GM13977 (cell line): ENCODE measurements at regions not wholly inside any gene's neighbourhood (a gene's known extent, or its start where the extent isn't known, plus 50 kb on each side); places are given as distances from the start of the nearest gene placed in this dataset.

Experiments
- DNase-seq: peaks from one replicate; pipeline ENCODE4 v3.0.0; 2012; ENCODE audit warnings: low spot score
- in situ Hi-C: fragments of 300-500 bp; cut with MboI; formaldehyde crosslinking; loops from one replicate; pipeline ENCODE4 v1.12.0; 2022; ENCODE audit warnings: low sequenced_read_pairs, low pct_unique_long_range_greater_than_20kb, mixed read lengths, inconsistent platforms; ENCODE audit not compliant: unreplicated experiment
- TF ChIP-seq, protein P1 (sequence below): IDR thresholded peaks from 2 replicates; pipeline ENCODE4 v1.5.1; 2012; ENCODE audit warnings: mild to moderate bottlenecking, control low read depth; ENCODE audit not compliant: insufficient read depth; ENCODE audit errors: extremely low read depth, missing control alignments

DNA sequence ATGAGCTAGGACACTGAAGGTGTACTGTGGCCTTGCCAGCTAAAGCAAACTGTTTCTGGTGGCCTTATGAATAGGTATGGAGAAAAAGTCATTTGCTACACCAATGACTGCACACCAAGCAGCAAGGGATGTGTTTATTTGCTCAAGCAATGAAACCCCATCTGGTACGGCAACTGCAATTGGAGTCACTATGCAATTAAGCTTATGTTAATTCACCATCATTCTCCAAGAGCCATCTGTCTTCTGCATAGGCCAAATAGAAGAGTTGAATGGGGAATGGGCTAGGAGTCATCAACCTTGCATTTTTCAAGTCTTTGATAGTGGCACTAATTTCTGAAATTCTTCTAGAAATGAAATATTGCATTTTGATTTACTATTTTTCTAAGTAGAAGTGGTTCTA, 372.0 kb downstream of the KCNJ3 start:
- DNase-seq = no peak
- TF ChIP-seq, protein P1, sequence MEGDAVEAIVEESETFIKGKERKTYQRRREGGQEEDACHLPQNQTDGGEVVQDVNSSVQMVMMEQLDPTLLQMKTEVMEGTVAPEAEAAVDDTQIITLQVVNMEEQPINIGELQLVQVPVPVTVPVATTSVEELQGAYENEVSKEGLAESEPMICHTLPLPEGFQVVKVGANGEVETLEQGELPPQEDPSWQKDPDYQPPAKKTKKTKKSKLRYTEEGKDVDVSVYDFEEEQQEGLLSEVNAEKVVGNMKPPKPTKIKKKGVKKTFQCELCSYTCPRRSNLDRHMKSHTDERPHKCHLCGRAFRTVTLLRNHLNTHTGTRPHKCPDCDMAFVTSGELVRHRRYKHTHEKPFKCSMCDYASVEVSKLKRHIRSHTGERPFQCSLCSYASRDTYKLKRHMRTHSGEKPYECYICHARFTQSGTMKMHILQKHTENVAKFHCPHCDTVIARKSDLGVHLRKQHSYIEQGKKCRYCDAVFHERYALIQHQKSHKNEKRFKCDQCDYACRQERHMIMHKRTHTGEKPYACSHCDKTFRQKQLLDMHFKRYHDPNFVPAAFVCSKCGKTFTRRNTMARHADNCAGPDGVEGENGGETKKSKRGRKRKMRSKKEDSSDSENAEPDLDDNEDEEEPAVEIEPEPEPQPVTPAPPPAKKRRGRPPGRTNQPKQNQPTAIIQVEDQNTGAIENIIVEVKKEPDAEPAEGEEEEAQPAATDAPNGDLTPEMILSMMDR = no peak
- in situ Hi-C loops = no loop called here

DNA sequence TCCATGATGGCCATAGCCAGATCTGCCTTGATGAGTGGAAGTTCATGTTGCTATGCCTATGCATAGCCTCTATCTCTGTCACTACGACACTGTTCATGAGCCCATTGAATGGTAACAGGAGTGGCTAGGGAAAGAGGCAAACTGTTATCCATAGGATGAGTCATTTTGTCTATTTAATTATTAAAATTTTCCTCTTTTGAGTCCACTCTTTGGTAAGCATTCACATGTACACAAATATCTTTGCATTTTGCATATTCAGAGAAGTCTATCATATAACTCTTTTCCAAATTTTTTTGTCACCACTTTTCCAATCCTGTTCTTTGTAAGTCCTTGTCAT, 364.4 kb downstream of the KCNJ3 start:
- in situ Hi-C loops = no loop called here
- TF ChIP-seq, protein P1 = no peak

DNA sequence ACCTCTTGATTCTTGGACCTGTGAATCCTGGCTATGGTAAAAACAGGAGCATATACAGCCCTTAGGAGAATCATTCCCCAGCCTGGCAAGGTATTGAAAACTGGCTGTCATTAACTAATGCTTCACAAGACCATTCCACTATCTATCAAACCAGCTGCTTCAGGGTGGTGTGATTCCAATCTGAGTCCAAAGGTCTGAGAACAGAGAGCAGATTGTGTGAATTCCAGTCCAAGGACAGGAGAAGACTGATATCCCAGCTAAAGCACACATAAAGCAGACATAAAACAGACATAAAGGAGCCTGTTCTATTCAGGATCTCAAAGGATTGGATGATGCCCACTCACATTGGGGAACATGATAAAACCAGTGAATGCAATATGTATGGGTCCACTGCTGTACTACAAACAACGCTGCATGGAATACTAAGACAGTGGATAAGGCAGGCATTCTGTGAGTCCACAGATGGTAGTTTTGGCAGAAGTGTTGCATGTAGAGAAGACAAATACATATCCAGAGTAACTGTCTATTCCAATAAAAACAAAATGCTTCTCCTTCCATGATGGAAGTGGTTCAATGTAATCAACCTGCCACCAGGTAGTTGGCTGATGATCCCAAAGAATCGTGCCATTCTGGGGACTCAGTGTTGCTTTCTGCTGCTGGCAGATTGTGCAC, 363.9 kb downstream of the KCNJ3 start:
- DNase-seq = no peak
- in situ Hi-C loops = no loop called here
- TF ChIP-seq, protein P1 = no peak

More for the DNA sequence above, 364.4 kb downstream of the KCNJ3 start:
- DNase-seq = no peak

DNA sequence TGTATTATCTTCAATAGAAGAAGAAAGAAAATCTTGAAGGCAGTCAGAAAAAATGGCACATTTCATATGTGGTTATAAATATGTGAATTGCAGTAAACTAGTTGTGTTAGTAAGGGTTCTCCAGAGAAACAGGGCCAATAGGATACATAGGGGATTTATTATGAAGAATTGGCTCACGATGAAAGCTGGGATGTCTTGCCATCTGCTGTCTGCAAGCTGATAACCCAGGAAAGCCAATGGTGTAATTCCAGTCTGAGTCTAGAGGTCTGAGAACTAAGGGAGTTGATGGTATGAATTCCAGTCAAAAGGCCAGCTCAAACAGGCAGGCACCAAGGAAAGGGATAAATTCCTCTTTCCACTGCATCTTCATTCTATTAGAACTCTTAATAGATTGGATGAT, 362.4 kb downstream of the KCNJ3 start:
- DNase-seq = no peak
- in situ Hi-C loops = no loop called here
- TF ChIP-seq, protein P1 = no peak

DNA sequence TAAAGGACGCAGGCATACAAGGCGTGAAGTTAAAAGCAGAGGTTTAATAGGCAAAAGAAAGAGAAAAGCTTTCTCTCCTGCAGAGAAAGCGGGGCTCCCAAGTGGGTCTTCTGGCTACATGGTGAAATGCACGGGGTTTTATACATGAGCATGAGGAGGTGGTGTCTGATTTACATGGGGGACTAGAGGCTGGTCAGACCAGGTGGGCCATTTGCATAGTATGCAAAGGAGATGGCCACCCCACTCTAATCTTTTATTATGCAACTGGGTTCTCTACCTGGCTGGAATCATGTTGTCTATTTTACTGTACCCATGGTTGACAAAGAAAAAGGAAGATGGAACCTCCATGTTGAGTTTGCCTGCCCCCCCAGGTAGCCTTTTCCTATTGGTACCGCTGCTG, 356.2 kb downstream of the KCNJ3 start:
- in situ Hi-C loops = no loop called here
- no peak for DNase-seq
- TF ChIP-seq, protein P1 = no peak

DNA sequence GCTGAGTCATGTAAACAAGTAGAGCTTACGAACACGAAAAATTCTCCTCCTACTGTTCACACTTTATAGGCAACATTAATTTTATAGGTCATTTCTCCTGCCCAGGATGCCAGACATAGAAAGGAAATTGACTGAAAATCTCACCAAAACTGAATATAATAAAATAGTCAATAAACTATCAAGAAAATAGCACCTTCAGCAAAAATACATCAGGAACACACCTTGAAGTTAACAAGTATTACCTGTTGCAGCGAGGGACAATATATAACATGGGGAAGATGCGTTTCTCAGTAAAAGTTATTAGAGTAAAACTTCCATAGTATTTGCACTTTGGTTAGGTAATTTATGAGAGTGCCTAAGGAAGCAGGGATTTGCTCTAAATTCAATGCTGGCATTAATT, 344.6 kb downstream of the KCNJ3 start:
- no peak for DNase-seq
- in situ Hi-C loops = no loop called here
- TF ChIP-seq, protein P1 = no peak
